ENCODE measurements at regions not wholly inside any gene's neighbourhood (a gene's known extent, or its start where the extent isn't known, plus 50 kb on each side); places are given as distances from the start of the nearest gene placed in this dataset.
A peak's percentile ranks its signal among the peaks of the same experiment; 100 is the strongest.

DNA sequence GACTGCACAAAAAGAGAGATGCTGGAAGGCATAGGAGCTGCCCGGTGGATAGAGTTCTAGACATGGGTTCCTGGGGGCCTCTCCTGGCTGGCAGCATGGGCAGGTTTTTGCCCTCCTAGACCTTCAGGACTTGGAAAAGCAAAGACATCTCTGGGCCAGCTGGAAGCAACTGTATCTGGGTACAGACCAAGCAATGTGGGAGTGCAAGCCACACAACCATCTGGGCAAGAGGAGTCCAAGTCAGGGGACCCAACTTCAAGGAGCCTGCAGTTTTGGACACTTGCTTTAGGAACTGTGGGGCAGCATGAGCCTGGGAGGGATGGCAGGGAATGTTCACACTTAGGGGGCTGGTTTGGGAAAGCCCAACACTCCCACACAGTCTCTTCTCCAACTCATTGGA, 323.3 kb downstream of the GADD45G start:
- TF ChIP-seq, protein P1, sequence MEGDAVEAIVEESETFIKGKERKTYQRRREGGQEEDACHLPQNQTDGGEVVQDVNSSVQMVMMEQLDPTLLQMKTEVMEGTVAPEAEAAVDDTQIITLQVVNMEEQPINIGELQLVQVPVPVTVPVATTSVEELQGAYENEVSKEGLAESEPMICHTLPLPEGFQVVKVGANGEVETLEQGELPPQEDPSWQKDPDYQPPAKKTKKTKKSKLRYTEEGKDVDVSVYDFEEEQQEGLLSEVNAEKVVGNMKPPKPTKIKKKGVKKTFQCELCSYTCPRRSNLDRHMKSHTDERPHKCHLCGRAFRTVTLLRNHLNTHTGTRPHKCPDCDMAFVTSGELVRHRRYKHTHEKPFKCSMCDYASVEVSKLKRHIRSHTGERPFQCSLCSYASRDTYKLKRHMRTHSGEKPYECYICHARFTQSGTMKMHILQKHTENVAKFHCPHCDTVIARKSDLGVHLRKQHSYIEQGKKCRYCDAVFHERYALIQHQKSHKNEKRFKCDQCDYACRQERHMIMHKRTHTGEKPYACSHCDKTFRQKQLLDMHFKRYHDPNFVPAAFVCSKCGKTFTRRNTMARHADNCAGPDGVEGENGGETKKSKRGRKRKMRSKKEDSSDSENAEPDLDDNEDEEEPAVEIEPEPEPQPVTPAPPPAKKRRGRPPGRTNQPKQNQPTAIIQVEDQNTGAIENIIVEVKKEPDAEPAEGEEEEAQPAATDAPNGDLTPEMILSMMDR (IDR thresholded peaks at IDR 0.05; ENCODE audit: low read depth, low read length), result no peak
- DNase-seq (ENCODE audit: low read depth in 2 of 2), result no peak

DNA sequence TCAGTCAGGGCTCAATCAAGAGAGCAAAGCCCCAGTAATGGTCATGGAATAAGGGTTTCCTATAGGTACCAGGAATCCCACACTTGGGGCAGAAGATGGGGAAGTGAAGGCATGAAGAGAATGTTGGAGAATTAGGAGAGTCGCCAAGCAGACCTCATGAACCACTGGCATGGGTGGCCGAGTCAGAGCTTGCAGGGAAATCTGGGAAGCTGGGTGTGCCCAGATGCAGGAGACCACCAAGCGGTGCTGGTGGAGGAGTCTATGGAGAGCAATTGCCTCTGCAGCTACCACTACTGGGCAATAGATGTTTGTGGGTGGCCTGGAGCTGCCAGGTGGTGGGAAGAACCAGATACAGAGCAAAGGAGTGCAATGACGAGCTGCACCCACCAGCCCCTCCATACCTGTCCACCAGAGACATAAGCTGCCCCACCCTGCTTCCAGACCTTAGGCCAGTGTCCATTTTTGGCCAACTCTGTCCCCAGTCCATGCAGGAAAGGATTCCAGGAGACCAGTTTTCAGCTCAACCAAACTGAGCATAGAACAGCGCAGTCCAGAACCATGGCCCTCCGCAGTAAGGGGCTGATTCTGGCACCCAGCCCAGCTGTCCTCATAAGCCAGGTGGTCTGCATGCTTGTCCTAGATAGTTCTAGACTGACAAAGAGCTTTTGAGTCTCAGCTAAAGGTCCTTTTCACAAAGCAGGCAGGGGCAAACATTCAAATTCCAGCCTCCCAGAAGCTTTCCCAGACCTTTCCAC, 323.9 kb downstream of the GADD45G start:
- TF ChIP-seq, protein P1 (IDR thresholded peaks at IDR 0.05; ENCODE audit: low read depth, low read length), result no peak
- no peak overlapping the region for H3K4me3 ChIP-seq (replicated peaks in 1 of 2; ENCODE audit: low read depth in 2 of 2, low read length in 2 of 2)
- DNase-seq (ENCODE audit: low read depth in 2 of 2), result no peak

More for the DNA sequence above, 323.3 kb downstream of the GADD45G start:
- no peak overlapping the region for H3K4me3 ChIP-seq (replicated peaks in 1 of 2; ENCODE audit: low read depth in 2 of 2, low read length in 2 of 2)

DNA sequence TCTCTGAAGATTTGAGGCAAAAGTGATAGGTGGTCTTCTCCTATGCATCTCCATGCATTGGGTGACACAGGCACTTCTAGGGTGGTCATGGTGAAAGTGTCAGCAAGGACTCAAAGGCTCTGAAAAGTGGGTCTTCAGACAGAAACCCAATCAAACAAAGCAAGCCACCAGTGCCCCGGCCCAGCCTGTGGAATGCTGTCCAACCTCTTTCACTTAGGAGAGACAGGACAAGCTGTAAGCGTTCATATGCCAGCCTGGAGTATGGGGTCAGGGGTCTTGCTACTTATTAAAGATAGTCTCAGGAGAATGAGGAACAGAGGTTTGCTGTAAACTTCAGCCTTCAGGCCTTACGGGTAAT, 324.5 kb downstream of the GADD45G start:
- no peak for DNase-seq (ENCODE audit: low read depth in 2 of 2)
- H3K4me3 ChIP-seq (replicated peaks in 1 of 2; ENCODE audit: low read depth in 2 of 2, low read length in 2 of 2), result no peak overlapping the region
- TF ChIP-seq, protein P1 (IDR thresholded peaks at IDR 0.05; ENCODE audit: low read depth, low read length), result no peak

DNA sequence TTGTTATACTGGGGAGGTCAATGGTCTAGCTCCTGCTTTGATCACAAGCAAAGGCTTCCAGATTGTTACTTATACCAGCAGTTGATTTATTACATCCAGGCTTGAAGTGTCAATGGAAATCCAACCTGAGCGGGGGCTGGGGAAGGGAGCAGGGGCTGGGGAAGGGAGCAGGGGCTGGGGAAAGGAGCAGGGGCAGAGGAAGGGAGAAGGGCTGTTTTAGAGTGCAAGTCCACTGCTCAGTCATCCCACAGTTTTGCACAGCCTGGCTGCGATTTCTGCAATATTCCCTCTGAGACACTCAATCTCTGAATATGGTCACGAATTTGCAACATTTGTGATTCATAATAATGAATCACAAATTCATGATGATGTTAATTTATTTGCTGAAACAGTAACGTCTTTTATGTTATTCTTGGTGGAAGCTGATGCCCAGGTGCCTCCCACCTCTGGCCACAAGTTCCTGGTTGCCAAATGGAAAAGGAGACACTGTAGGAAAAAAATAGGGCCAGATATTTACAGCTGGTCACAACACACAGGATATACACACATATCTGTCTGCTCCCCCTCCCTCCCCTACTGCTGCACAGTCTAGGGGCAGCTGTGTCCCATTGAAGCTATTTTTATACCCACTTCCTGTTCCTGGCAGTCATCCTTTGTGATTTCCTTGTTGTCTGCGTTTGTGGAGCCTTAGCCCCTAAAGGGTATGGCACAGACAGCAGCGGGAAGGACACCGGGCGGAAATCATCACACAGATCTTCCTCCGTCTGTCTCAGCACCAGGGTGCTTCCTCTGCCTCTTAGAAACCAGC, 325.1 kb downstream of the GADD45G start:
- DNase-seq (ENCODE audit: low read depth in 2 of 2), result peak in 1 of 2 donors; percentile 9
- H3K4me3 ChIP-seq (replicated peaks in 1 of 2; ENCODE audit: low read depth in 2 of 2, low read length in 2 of 2), result no peak overlapping the region

DNA sequence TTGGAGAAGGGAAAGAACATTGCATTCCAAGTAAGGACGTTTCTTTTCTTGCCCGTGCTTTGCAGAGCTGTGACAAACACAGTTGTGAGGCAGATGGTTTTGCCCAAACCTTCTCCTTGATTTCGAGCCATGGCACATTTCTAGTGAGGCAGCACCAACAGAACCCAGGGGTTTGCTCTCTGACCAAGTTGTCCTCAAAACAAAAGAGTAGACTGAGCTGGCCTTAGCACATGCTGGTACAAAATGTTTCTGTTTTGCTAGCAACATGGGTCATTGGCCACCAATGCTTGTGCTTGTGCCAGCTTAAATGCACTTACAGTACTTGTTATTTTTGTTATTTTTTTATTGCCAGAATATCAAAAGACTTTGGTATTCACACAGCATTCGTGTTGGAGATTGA, 328.8 kb downstream of the GADD45G start:
- TF ChIP-seq, protein P1 (IDR thresholded peaks at IDR 0.05; ENCODE audit: low read depth, low read length), result no peak
- H3K4me3 ChIP-seq (replicated peaks in 1 of 2; ENCODE audit: low read depth in 2 of 2, low read length in 2 of 2), result no peak overlapping the region
- DNase-seq (ENCODE audit: low read depth in 2 of 2), result no peak

More for the DNA sequence above, 325.1 kb downstream of the GADD45G start:
- TF ChIP-seq, protein P1 (IDR thresholded peaks at IDR 0.05; ENCODE audit: low read depth, low read length), result no peak

DNA sequence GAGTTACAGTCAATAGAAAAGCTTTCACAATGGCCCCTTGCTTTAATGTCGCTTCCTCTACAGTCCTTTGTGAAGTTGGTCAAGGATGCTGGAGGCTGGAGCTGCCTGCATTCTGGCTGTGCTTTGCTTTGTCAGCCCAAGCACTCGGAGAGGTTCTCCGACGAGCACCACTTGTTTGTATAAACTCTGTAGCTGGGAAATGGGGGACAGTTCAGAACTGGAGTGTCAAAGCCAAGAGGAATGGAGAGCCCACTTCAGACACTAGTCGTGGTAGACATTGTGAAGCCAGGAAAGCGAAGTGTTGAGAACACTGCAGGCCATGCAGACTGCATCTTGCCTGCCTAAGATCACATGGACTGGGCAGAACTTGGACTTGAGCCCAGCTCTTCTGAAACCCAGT, 330.3 kb downstream of the GADD45G start:
- TF ChIP-seq, protein P1 (IDR thresholded peaks at IDR 0.05; ENCODE audit: low read depth, low read length), result no peak
- no peak overlapping the region for H3K4me3 ChIP-seq (replicated peaks in 1 of 2; ENCODE audit: low read depth in 2 of 2, low read length in 2 of 2)
- no peak for DNase-seq (ENCODE audit: low read depth in 2 of 2)
